Cardiac muscle cell (in vitro differentiated cells and primary cell): ENCODE measurements at regions not wholly inside any gene's neighbourhood (a gene's known extent, or its start where the extent isn't known, plus 50 kb on each side); places are given as distances from the start of the nearest gene placed in this dataset.

Experiments used
- DNase-seq, 2 donors: peaks; one replicate each; pipeline versions ENCODE4 v3.0.0 to v3.0.0-alpha.2; 2010 to 2017; ENCODE audit warnings: low read depth in 1 of 2, low spot score in 1 of 2
- H3K27ac ChIP-seq: fragments of 200-600 bp; sonication (generic); 2 replicates; pipeline ENCODE4 v1.5.1; 2016
- H3K27me3 ChIP-seq: fragments of 200-600 bp; sonication (generic); 2 replicates; pipeline ENCODE4 v1.6.0; 2016; ENCODE audit warnings: control low read depth
- H3K36me3 ChIP-seq: fragments of 200-600 bp; sonication (generic); 2 replicates; pipeline ENCODE4 v1.5.1; 2016; ENCODE audit warnings: control low read depth
- H3K4me1 ChIP-seq: fragments of 200-600 bp; sonication (generic); 2 replicates; pipeline ENCODE4 v1.8.1; 2017; ENCODE audit warnings: low read depth, mild to moderate bottlenecking, mixed run types
- H3K4me3 ChIP-seq: fragments of 200-600 bp; sonication (generic); 2 replicates; pipeline ENCODE4 v1.5.1; 2016; ENCODE audit warnings: mild to moderate bottlenecking
- H3K9me3 ChIP-seq: fragments of 200-600 bp; sonication (generic); 2 replicates; pipeline ENCODE4 v1.5.1; 2017; ENCODE audit warnings: low read depth, mild to moderate bottlenecking, control low read depth
- TF ChIP-seq, protein P1 (sequence below): IDR thresholded peaks from 2 replicates; pipeline ENCODE4 v1.5.1; 2012; ENCODE audit warnings: low read depth, mild to moderate bottlenecking, low read length

DNA sequence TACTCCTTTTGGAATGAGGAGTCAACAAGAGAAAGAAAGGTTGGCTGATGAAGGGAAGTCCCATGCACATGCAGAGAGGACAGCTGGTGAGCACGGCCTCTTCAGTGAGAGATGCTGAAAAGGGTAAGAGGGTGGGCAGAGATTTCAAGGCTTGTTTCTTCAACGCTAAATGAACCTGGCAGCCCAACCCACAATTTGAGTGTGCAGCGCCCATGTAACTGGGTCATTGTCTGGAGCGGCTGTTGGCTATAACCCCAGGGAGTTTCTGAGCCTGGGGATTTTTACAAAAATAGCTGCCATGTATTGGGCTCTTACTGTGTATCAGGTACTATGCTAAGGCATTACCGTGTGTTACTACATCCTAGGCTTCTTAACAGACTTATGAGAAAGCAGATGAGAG lies 594.1 kb downstream of the ETS1 start:
- TF ChIP-seq, protein P1, sequence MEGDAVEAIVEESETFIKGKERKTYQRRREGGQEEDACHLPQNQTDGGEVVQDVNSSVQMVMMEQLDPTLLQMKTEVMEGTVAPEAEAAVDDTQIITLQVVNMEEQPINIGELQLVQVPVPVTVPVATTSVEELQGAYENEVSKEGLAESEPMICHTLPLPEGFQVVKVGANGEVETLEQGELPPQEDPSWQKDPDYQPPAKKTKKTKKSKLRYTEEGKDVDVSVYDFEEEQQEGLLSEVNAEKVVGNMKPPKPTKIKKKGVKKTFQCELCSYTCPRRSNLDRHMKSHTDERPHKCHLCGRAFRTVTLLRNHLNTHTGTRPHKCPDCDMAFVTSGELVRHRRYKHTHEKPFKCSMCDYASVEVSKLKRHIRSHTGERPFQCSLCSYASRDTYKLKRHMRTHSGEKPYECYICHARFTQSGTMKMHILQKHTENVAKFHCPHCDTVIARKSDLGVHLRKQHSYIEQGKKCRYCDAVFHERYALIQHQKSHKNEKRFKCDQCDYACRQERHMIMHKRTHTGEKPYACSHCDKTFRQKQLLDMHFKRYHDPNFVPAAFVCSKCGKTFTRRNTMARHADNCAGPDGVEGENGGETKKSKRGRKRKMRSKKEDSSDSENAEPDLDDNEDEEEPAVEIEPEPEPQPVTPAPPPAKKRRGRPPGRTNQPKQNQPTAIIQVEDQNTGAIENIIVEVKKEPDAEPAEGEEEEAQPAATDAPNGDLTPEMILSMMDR: no peak
- no peak for DNase-seq
- no peak overlapping the region for H3K4me3 ChIP-seq

DNA sequence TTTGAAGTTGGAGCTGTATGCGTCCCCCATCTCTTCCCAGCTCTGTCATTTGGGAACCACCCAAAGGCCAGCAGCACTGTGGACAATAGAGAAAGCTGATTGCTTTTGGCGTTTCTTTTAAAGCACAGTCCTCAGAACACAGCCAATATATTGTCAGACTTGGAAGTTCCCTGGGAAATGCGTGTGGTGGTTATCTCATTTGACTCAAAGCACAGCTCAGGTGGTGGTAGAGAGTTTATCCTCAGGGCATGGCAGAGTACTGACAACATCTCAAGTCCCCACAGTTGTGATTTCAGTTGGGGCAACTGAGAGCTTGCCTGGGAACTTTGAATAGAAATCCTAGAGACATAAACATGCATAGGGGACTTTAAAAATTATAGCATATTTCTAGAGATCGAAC lies 601.3 kb downstream of the ETS1 start:
- Histone ChIP-seq H3K9me3 (no peaks in the 10 kb centered on the region), H3K4me3 (no peak overlapping the region), H3K36me3 (no peaks in the 10 kb centered on the region), H3K27ac (no peak overlapping the region), H3K4me1 (peaks cover 5% of the 10 kb centered on the region), H3K27me3 (no peaks in the 10 kb centered on the region)
- TF ChIP-seq, protein P1: no peak
- no peak for DNase-seq

More for the DNA sequence above, 594.1 kb downstream of the ETS1 start:
- Histone ChIP-seq H3K4me1 (peaks cover 5% of the 10 kb centered on the region), H3K9me3 (no peaks in the 10 kb centered on the region), H3K27ac (no peak overlapping the region), H3K27me3 (no peaks in the 10 kb centered on the region), H3K36me3 (no peaks in the 10 kb centered on the region)

DNA sequence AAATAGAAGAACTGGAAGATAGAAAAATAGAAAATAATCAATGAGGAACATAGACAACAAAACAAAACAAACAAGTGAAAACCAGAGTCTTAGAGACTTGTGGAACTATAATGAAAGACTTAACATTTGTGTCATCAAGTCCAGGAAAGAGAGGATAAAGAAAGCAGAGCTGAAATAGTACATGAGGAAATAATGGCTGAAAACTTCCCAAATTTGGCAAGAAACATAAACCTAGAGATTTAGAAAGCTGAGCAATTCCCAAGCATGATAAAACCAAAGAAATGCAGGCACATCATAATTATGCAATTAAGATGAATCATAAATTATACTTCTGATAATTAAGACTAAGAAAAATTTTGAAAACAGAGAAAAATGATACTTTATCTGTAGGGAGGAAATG lies 614.5 kb downstream of the ETS1 start:
- TF ChIP-seq, protein P1: no peak
- Histone ChIP-seq H3K4me3 (no peak overlapping the region), H3K27me3 (no peaks in the 10 kb centered on the region), H3K4me1 (no peaks in the 10 kb centered on the region), H3K36me3 (no peaks in the 10 kb centered on the region), H3K27ac (no peak overlapping the region), H3K9me3 (no peaks in the 10 kb centered on the region)
- peak in 1 of 2 donors; percentile 47 for DNase-seq

DNA sequence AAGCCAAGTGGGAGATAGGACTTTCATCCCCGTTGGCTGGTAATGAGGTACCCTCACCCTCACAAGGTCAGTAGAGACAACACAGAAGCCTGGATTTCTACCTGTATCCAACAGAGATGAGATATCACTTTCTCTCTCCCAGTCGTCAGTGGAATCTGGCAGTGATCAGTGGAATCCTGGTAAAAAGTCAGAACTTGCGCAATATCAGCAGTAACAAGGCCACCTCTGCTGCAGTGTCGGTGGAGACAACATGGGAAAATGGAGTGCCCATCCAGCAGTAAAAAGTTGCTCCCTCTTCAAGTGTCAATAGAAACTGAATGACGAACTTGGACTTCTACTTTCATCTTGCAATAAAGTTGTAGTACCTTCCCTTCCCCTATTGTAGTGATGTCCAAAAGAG lies 615.9 kb downstream of the ETS1 start:
- H3K27me3 ChIP-seq: no peaks in the 10 kb centered on the region
- DNase-seq: no peak
- no peaks in the 10 kb centered on the region for H3K4me1 ChIP-seq
- TF ChIP-seq, protein P1: no peak
- no peak overlapping the region for H3K27ac ChIP-seq
- no peaks in the 10 kb centered on the region for H3K36me3 ChIP-seq
- H3K4me3 ChIP-seq: no peak overlapping the region
- no peaks in the 10 kb centered on the region for H3K9me3 ChIP-seq

DNA sequence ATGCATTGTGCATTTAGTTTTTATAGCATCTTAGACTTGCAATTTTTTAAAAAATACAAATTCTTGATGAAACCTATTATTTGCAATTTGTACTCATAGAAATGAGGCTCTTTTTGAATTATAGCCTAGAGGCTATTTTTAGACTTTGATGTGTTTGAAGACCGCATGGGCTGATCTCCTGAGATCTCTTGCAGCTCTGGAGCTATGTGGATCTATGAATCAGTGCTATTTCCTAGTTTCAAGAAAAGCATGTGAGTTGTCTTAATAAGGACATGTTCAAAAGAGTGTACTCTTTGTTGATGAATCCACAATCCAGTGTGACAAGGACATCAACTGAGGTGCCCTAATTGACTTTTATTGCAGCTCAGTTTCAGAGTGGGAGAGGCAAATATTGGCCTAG lies 620.5 kb downstream of the ETS1 start:
- Histone ChIP-seq H3K4me3 (no peak overlapping the region), H3K36me3 (no peaks in the 10 kb centered on the region), H3K4me1 (no peaks in the 10 kb centered on the region), H3K9me3 (no peaks in the 10 kb centered on the region), H3K27me3 (no peaks in the 10 kb centered on the region), H3K27ac (no peak overlapping the region)
- TF ChIP-seq, protein P1: no peak
- DNase-seq: peak in 1 of 2 donors; percentile 6

DNA sequence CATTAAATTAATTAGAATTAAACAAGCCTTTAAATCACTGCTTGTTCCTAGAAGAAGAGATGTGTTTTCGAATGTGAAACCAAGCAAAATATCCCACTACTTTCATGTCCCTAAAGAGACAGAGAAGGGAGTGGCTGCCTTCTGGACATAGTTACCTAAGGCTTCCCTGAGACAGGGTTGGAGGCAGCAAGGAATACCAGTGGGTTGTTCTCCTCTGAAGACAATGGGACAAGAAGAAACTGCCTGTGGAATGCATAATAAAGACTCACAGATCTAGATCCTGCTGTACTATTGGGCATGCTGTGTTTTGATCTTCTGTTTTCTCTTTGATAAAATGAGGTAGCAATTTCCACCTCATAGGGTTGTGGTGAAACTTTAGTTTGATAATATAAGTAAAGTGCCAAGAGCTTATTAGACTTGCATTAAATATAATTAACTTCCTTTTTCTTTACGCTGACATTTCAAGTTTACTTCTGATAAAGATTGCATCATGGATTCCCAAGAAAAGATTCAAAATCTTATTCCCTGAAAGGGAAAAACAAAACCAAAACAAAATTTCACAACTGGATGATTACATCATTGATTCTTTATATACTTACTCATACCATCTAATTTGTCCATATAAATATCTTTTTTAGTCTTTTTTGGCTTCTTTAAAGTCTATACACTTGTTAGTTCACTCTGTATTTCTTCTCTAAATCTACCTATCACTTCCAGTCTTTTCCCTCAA lies 621.3 kb downstream of the ETS1 start:
- peak in 1 of 2 donors; percentile 49 for DNase-seq
- Histone ChIP-seq H3K27ac (no peak overlapping the region), H3K9me3 (no peaks in the 10 kb centered on the region), H3K4me1 (no peaks in the 10 kb centered on the region), H3K4me3 (no peak overlapping the region), H3K36me3 (no peaks in the 10 kb centered on the region), H3K27me3 (no peaks in the 10 kb centered on the region)
- TF ChIP-seq, protein P1: no peak
